A549 (cell line): ENCODE measurements at regions not wholly inside any gene's neighbourhood (a gene's known extent, or its start where the extent isn't known, plus 50 kb on each side); places are given as distances from the start of the nearest gene placed in this dataset.

Source experiments
- SMC3 ChIP-seq: fragments of >200 bp; sonication (Bioruptor Twin); formaldehyde crosslinking; IDR thresholded peaks from 3 replicates; pipeline ENCODE4 v1.6.1; 2018; ENCODE audit warnings: inconsistent platforms
- TF ChIP-seq, protein P1 (sequence below): fragments of >200 bp; sonication (Bioruptor Twin); formaldehyde crosslinking; IDR thresholded peaks from 3 replicates; pipeline ENCODE4 v1.5.1; 2016

DNA sequence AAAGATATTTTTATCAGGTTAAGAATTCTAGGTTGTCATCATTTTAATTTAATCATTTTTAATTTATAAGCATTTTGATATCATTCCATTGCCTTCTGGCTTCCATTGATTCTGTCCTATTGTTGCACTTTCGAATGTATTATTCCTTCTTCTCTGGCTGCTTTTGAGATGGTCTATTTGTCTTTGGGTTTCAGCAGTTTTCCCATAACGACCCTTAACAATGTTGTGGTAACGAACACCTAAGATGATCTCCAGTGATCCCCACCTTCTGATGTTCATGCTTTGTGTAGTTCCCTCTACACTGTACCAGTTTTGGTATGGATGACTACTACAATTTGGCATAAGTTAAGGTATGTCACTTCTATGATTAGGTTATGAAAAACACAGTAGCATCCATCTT is 59.9 kb downstream of the MINAR1 start:
- TF ChIP-seq, protein P1, sequence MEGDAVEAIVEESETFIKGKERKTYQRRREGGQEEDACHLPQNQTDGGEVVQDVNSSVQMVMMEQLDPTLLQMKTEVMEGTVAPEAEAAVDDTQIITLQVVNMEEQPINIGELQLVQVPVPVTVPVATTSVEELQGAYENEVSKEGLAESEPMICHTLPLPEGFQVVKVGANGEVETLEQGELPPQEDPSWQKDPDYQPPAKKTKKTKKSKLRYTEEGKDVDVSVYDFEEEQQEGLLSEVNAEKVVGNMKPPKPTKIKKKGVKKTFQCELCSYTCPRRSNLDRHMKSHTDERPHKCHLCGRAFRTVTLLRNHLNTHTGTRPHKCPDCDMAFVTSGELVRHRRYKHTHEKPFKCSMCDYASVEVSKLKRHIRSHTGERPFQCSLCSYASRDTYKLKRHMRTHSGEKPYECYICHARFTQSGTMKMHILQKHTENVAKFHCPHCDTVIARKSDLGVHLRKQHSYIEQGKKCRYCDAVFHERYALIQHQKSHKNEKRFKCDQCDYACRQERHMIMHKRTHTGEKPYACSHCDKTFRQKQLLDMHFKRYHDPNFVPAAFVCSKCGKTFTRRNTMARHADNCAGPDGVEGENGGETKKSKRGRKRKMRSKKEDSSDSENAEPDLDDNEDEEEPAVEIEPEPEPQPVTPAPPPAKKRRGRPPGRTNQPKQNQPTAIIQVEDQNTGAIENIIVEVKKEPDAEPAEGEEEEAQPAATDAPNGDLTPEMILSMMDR = no peak
- TF ChIP-seq SMC3 = no peak
